Keratinocyte (primary cell): ENCODE measurements at regions not wholly inside any gene's neighbourhood (a gene's known extent, or its start where the extent isn't known, plus 50 kb on each side); places are given as distances from the start of the nearest gene placed in this dataset.

Experiments
- DNase-seq: peaks from one replicate; pipeline ENCODE4 v3.0.0-alpha.2; 2011; ENCODE audit warnings: low read depth, missing footprints, low spot score
- FAIRE-seq: peaks from 2 replicates; lab custom pipeline; 2011; peaks lifted over from hg19 to GRCh38; lab: Jason Lieb, UNC
- H2AFZ ChIP-seq: 2 replicates; pipeline ENCODE4 v1.6.0; 2012; ENCODE audit warnings: low read length, control low read depth, inconsistent platforms; ENCODE audit not compliant: control insufficient read depth
- H3K27ac ChIP-seq: 2 replicates; pipeline ENCODE4 v1.5.1; 2011; ENCODE audit warnings: low read length; ENCODE audit not compliant: control insufficient read depth, insufficient read depth
- H3K27me3 ChIP-seq: 3 replicates; pipeline ENCODE4 v1.6.0; 2011; ENCODE audit warnings: low read length; ENCODE audit not compliant: control insufficient read depth, insufficient read depth; ENCODE audit errors: extremely low read depth
- H3K36me3 ChIP-seq, 2 experiments: 2 replicates in 1 of 2; 3 replicates in 1 of 2; pipeline ENCODE4 v1.5.1; 2011; ENCODE audit warnings: low read length in 2 of 2, mild to moderate bottlenecking in 1 of 2; ENCODE audit not compliant: control insufficient read depth in 2 of 2, insufficient read depth in 2 of 2; ENCODE audit errors: extremely low read depth in 1 of 2
- H3K4me1 ChIP-seq: 3 replicates; pipeline ENCODE4 v1.5.1; 2011; ENCODE audit warnings: low read length; ENCODE audit not compliant: control insufficient read depth, insufficient read depth; ENCODE audit errors: extremely low read depth
- H3K4me2 ChIP-seq: 3 replicates; pipeline ENCODE4 v1.6.0; 2011; ENCODE audit warnings: low read depth, low read length; ENCODE audit not compliant: control insufficient read depth, insufficient read depth; ENCODE audit errors: extremely low read depth
- H3K4me3 ChIP-seq, 3 experiments: fragments of 200-600 bp in 1 of 3; sonication (generic) in 1 of 3; 2 replicates in 2 of 3; 3 replicates in 1 of 3; pipeline ENCODE4 v1.5.1; 2011 to 2016; ENCODE audit warnings: low read length in 3 of 3, mild to moderate bottlenecking in 3 of 3, control low read depth in 2 of 3, inconsistent platforms in 1 of 3, low read depth in 1 of 3, mixed read lengths in 1 of 3, mixed run types in 1 of 3, moderate library complexity in 1 of 3; ENCODE audit not compliant: control insufficient read depth in 2 of 3, insufficient read depth in 2 of 3; ENCODE audit errors: extremely low read depth in 1 of 3
- H3K79me2 ChIP-seq: 2 replicates; pipeline ENCODE4 v1.6.0; 2012; ENCODE audit warnings: low read length; ENCODE audit not compliant: control insufficient read depth, insufficient read depth
- H3K9ac ChIP-seq: 3 replicates; pipeline ENCODE4 v1.6.0; 2011; ENCODE audit warnings: low read length; ENCODE audit not compliant: control insufficient read depth, insufficient read depth; ENCODE audit errors: extremely low read depth
- H3K9me1 ChIP-seq: 3 replicates; pipeline ENCODE4 v1.6.0; 2011; ENCODE audit warnings: low read length; ENCODE audit not compliant: control insufficient read depth, insufficient read depth; ENCODE audit errors: extremely low read depth
- H3K9me3 ChIP-seq: 2 replicates; pipeline ENCODE4 v1.5.1; 2012; ENCODE audit warnings: low read depth, low read length; ENCODE audit not compliant: control insufficient read depth
- H4K20me1 ChIP-seq: 3 replicates; pipeline ENCODE4 v1.6.0; 2011; ENCODE audit warnings: low read length; ENCODE audit not compliant: control insufficient read depth, insufficient read depth; ENCODE audit errors: extremely low read depth
- CTCF ChIP-seq, 3 experiments: IDR thresholded peaks in 1 of 3; conservative IDR thresholded peaks in 1 of 3; optimal IDR thresholded peaks in 1 of 3; 2 replicates in 2 of 3; 3 replicates in 1 of 3; pipeline versions ENCODE3 to v1.5.1; 2011; ENCODE audit warnings: low read length in 3 of 3, mild to moderate bottlenecking in 3 of 3, moderate library complexity in 2 of 3, control low read depth in 1 of 3, inconsistent platforms in 1 of 3; ENCODE audit not compliant: insufficient read depth in 2 of 3; ENCODE audit errors: extremely low read depth in 1 of 3
- EZH2 ChIP-seq: IDR thresholded peaks from one replicate; pipeline ENCODE4 v1.6.1; 2012; ENCODE audit warnings: inconsistent platforms, mild to moderate bottlenecking, low read length, moderate library complexity
- dilution Hi-C: fragments of 300-500 bp; cut with MboI; formaldehyde crosslinking; loops from one replicate; pipeline ENCODE4 v1.7.0; 2020; ENCODE audit warnings: low sequenced_read_pairs; ENCODE audit not compliant: extremely low pct_ligation_motif_present

GRCh38 chr3:107222907-107223306, 154.3 kb upstream of the CCDC54 start:
- no peak overlapping the region for H2AFZ ChIP-seq
- dilution Hi-C loops = no loop called here
- no peaks in the 10 kb centered on the region for H3K27me3 ChIP-seq
- DNase-seq = no peak
- H3K4me1 ChIP-seq = peaks cover 22% of the 10 kb centered on the region
- no peak overlapping the region for H3K9ac ChIP-seq
- no peaks in the 10 kb centered on the region for H4K20me1 ChIP-seq
- H3K4me2 ChIP-seq = no peak overlapping the region
- no peak overlapping the region for H3K4me3 ChIP-seq
- H3K27ac ChIP-seq = no peak overlapping the region
- no peak for FAIRE-seq
- TF ChIP-seq EZH2 (no peak), CTCF (optimal IDR thresholded peaks at IDR 0.05 in 1 of 3, IDR thresholded peaks at IDR 0.05 in 1 of 3, conservative IDR thresholded peaks at IDR 0.05 in 1 of 3; ENCODE audit: extremely low read depth in 1 of 3, insufficient read depth in 2 of 3, low read length in 3 of 3) (no peak)
- no peaks in the 10 kb centered on the region for H3K36me3 ChIP-seq
- no peaks in the 10 kb centered on the region for H3K9me1 ChIP-seq
- no peaks in the 10 kb centered on the region for H3K79me2 ChIP-seq
- H3K9me3 ChIP-seq = no peaks in the 10 kb centered on the region

GRCh38 chr3:107224026-107224596, 153.1 kb upstream of the CCDC54 start:
- dilution Hi-C loops = no loop called here
- Histone ChIP-seq H3K9ac (no peak overlapping the region), H4K20me1 (no peaks in the 10 kb centered on the region), H3K4me3 (no peak overlapping the region), H3K27ac (no peak overlapping the region), H3K4me2 (no peak overlapping the region), H3K36me3 (no peaks in the 10 kb centered on the region), H3K4me1 (peaks cover 10% of the 10 kb centered on the region), H3K79me2 (no peaks in the 10 kb centered on the region), H3K27me3 (no peaks in the 10 kb centered on the region), H2AFZ (no peak overlapping the region), H3K9me3 (no peaks in the 10 kb centered on the region), H3K9me1 (no peaks in the 10 kb centered on the region)
- TF ChIP-seq EZH2 = no peak
- TF ChIP-seq CTCF (optimal IDR thresholded peaks at IDR 0.05 in 1 of 3, IDR thresholded peaks at IDR 0.05 in 1 of 3, conservative IDR thresholded peaks at IDR 0.05 in 1 of 3; ENCODE audit: extremely low read depth in 1 of 3, insufficient read depth in 2 of 3, low read length in 3 of 3) = no peak
- DNase-seq (no peak), FAIRE-seq (no peak)
